GM23338 (cell line): ENCODE measurements at regions not wholly inside any gene's neighbourhood (a gene's known extent, or its start where the extent isn't known, plus 50 kb on each side); places are given as distances from the start of the nearest gene placed in this dataset.
"Not testable (repeated sequence)": the region's sequence is repeated elsewhere in the genome, so short reads cannot be mapped to it uniquely, and the experiment has no call there.

Experiments
- ATAC-seq: fragments of 200-7000 bp; cut with Tn5 transposase; 3 replicates; pipeline ENCODE4 v1.9.1; 2020
- DNase-seq: peaks from one replicate; pipeline ENCODE4 v3.0.0-alpha.2; 2015; ENCODE audit warnings: low spot score
- H2AFZ ChIP-seq: fragments of 200-600 bp; sonication (generic); 2 replicates; pipeline ENCODE4 v1.8.0; 2016; ENCODE audit warnings: antibody characterized with exemption, mild to moderate bottlenecking, moderate library complexity
- H3F3A ChIP-seq: fragments of 200-600 bp; sonication (generic); replicated peaks from 2 replicates; pipeline ENCODE4 v1.8.0; 2017; ENCODE audit warnings: antibody characterized with exemption, mixed run types, low read depth
- H3K27ac ChIP-seq: fragments of 200-600 bp; sonication (generic); 2 replicates; pipeline ENCODE4 v1.6.1; 2016; ENCODE audit warnings: low read depth
- H3K27me3 ChIP-seq: fragments of 200-600 bp; sonication (generic); 2 replicates; pipeline ENCODE4 v1.8.0; 2016; ENCODE audit warnings: mild to moderate bottlenecking, mixed run types, moderate library complexity; ENCODE audit not compliant: insufficient read depth
- H3K36me3 ChIP-seq: fragments of 200-600 bp; sonication (generic); 2 replicates; pipeline ENCODE4 v1.8.0; 2016; ENCODE audit warnings: mild to moderate bottlenecking; ENCODE audit not compliant: insufficient read depth
- H3K4me1 ChIP-seq: fragments of 200-600 bp; sonication (generic); 2 replicates; pipeline ENCODE4 v1.8.0; 2016; ENCODE audit warnings: mild to moderate bottlenecking, moderate library complexity; ENCODE audit not compliant: insufficient read depth
- H3K4me2 ChIP-seq: fragments of 200-600 bp; sonication (generic); 2 replicates; pipeline ENCODE4 v1.7.1; 2017; ENCODE audit warnings: mixed run types
- H3K4me3 ChIP-seq: fragments of 200-600 bp; sonication (generic); 2 replicates; pipeline ENCODE4 v1.6.1; 2016; ENCODE audit warnings: mixed run types
- H3K79me2 ChIP-seq: fragments of 200-600 bp; sonication (generic); replicated peaks from 2 replicates; pipeline ENCODE4 v1.8.0; 2017; ENCODE audit warnings: mild to moderate bottlenecking; ENCODE audit not compliant: insufficient read depth
- H3K9me2 ChIP-seq: fragments of 200-600 bp; sonication (generic); 2 replicates; pipeline ENCODE4 v1.8.0; 2017; ENCODE audit not compliant: insufficient read depth
- H4K20me1 ChIP-seq: fragments of 200-600 bp; sonication (generic); replicated peaks from 2 replicates; pipeline ENCODE4 v1.8.0; 2017; ENCODE audit warnings: mild to moderate bottlenecking; ENCODE audit not compliant: insufficient read depth
- H3K27ac Mint-ChIP-seq: 2 replicates; pipeline ENCODE4 v1.8.0; 2020; ENCODE audit warnings: inconsistent platforms, mild to moderate bottlenecking, moderate library complexity, mixed read lengths
- H3K27me3 Mint-ChIP-seq: 3 replicates; pipeline ENCODE4 v1.8.0; 2022; ENCODE audit warnings: low read depth, mild to moderate bottlenecking, moderate library complexity, mixed read lengths, inconsistent platforms; ENCODE audit not compliant: insufficient read depth, poor library complexity
- H3K36me3 Mint-ChIP-seq: 3 replicates; pipeline ENCODE4 v1.8.0; 2021; ENCODE audit warnings: low read depth, mild to moderate bottlenecking, inconsistent platforms, moderate library complexity, mixed read lengths
- H3K4me1 Mint-ChIP-seq: 3 replicates; pipeline ENCODE4 v1.8.0; 2020; ENCODE audit warnings: mild to moderate bottlenecking, inconsistent platforms, mixed read lengths
- H3K4me3 Mint-ChIP-seq: 3 replicates; pipeline ENCODE4 v1.8.0; 2021; ENCODE audit warnings: moderate library complexity, mild to moderate bottlenecking, inconsistent platforms, mixed read lengths
- H3K9me3 Mint-ChIP-seq: 3 replicates; pipeline ENCODE4 v1.8.0; 2020; ENCODE audit warnings: moderate library complexity, mild to moderate bottlenecking, inconsistent platforms, mixed read lengths
- CREB1 ChIP-seq: fragments of 250-450 bp; sonication (Bioruptor Pico); IDR thresholded peaks from 2 replicates; pipeline ENCODE4 v1.5.0; 2020; ENCODE audit warnings: low read depth, mild to moderate bottlenecking, moderate library complexity
- EZH2 ChIP-seq: fragments of 200-600 bp; sonication (generic); IDR thresholded peaks from one replicate; pipeline ENCODE4 v1.8.0; 2017; ENCODE audit warnings: antibody characterized with exemption, mild to moderate bottlenecking, low read depth; ENCODE audit not compliant: unreplicated experiment
- EZH2phosphoT487 ChIP-seq: fragments of 200-600 bp; sonication (generic); IDR thresholded peaks from one replicate; pipeline ENCODE4 v1.8.1; 2018; ENCODE audit warnings: antibody characterized with exemption; ENCODE audit not compliant: unreplicated experiment
- NANOG ChIP-seq: IDR thresholded peaks from 2 replicates; pipeline ENCODE4 v1.6.1; 2016; ENCODE audit warnings: antibody characterized with exemption, borderline replicate concordance
- POLR2AphosphoS5 ChIP-seq: IDR thresholded peaks from 2 replicates; pipeline ENCODE4 v1.6.1; 2016; ENCODE audit warnings: antibody characterized with exemption, low read depth
- ZNF114 ChIP-seq: fragments of 250-450 bp; sonication (Bioruptor Pico); IDR thresholded peaks from 2 replicates; pipeline ENCODE4 v1.5.0; 2020; ENCODE audit warnings: mild to moderate bottlenecking, moderate library complexity
- ZNF331 ChIP-seq: fragments of 250-450 bp; sonication (Bioruptor Pico); IDR thresholded peaks from 2 replicates; pipeline ENCODE4 v1.5.0; 2020; ENCODE audit warnings: low read depth, mild to moderate bottlenecking, moderate library complexity
- ZNF462 ChIP-seq: fragments of 250-450 bp; sonication (Bioruptor Pico); IDR thresholded peaks from 2 replicates; pipeline ENCODE4 v1.5.0; 2020; ENCODE audit warnings: mild to moderate bottlenecking, moderate library complexity

- Mint-ChIP-seq H3K4me3 (no peak overlapping the region), H3K9me3 (no peaks in the 10 kb centered on the region), H3K4me1 (no peaks in the 10 kb centered on the region), H3K27me3 (no peaks in the 10 kb centered on the region), H3K27ac (no peak overlapping the region), H3K36me3 (no peaks in the 10 kb centered on the region)
- H3K9me2 ChIP-seq = no peaks in the 10 kb centered on the region
- no peak overlapping the region for H3K4me3 ChIP-seq
- no peaks in the 10 kb centered on the region for H3K4me1 ChIP-seq
- no peaks in the 10 kb centered on the region for H4K20me1 ChIP-seq
- H2AFZ ChIP-seq = no peak overlapping the region
- no peaks in the 10 kb centered on the region for H3K36me3 ChIP-seq
- H3K79me2 ChIP-seq = no peaks in the 10 kb centered on the region
- no peak for DNase-seq
- no peaks in the 10 kb centered on the region for H3F3A ChIP-seq
- H3K27ac ChIP-seq = no peak overlapping the region
- TF ChIP-seq ZNF462 (CRISPR knock-in tag) = no peak
- no peak for TF ChIP-seq POLR2AphosphoS5
- no peak for TF ChIP-seq EZH2
- no peak for TF ChIP-seq EZH2phosphoT487
- TF ChIP-seq ZNF114 (CRISPR knock-in tag) = no peak
- no peak for TF ChIP-seq ZNF331 (CRISPR knock-in tag)
- TF ChIP-seq CREB1 (CRISPR knock-in tag) = no peak
- no peak for TF ChIP-seq NANOG
- no peaks in the 10 kb centered on the region for H3K27me3 ChIP-seq
- H3K4me2 ChIP-seq = no peak overlapping the region
- ATAC-seq = no peak
These were observed 194.4 kb downstream of the TMEM200A start for GRCh38 chr6:130560231-130560630.

GRCh38 chr6:130561159-130561558 is 195.3 kb downstream of the TMEM200A start:
- H3F3A ChIP-seq, ATAC-seq, H3K9me2 ChIP-seq, H3K36me3 ChIP-seq, H3K4me2 ChIP-seq, H3K4me1 Mint-ChIP-seq, H3K4me3 Mint-ChIP-seq, H3K36me3 Mint-ChIP-seq, H3K27me3 ChIP-seq, H3K27ac Mint-ChIP-seq, H3K4me1 ChIP-seq, H4K20me1 ChIP-seq, H3K9me3 Mint-ChIP-seq, H3K27me3 Mint-ChIP-seq, DNase-seq, H3K27ac ChIP-seq, H2AFZ ChIP-seq, H3K79me2 ChIP-seq, H3K4me3 ChIP-seq: not testable (repeated sequence)
